ENCODE measurements at regions not wholly inside any gene's neighbourhood (a gene's known extent, or its start where the extent isn't known, plus 50 kb on each side); places are given as distances from the start of the nearest gene placed in this dataset.
"Not testable (repeated sequence)": the region's sequence is repeated elsewhere in the genome, so short reads cannot be mapped to it uniquely, and the experiment has no call there.

GRCh38 chr6:140271759-140272377, 897.4 kb upstream of the CITED2 start:
- Histone ChIP-seq H3K36me3 (ENCODE audit: control insufficient read depth, insufficient read depth, low read length) (no peaks in the 10 kb centered on the region), H3K27me3 (ENCODE audit: control insufficient read depth, insufficient read depth, low read length) (no peaks in the 10 kb centered on the region), H3K9ac (ENCODE audit: low read depth, low read length) (no peak overlapping the region), H3K4me1 (ENCODE audit: control insufficient read depth, insufficient read depth, low read length) (no peaks in the 10 kb centered on the region), H3K9me3 (ENCODE audit: control insufficient read depth, insufficient read depth, low read length) (no peaks in the 10 kb centered on the region), H3K4me3 (ENCODE audit: low read depth, low read length) (no peak overlapping the region)

GRCh38 chr6:140269591-140270165, 895.2 kb upstream of the CITED2 start:
- Histone ChIP-seq H3K36me3 (ENCODE audit: control insufficient read depth, insufficient read depth, low read length) (no peaks in the 10 kb centered on the region), H3K4me1 (ENCODE audit: control insufficient read depth, insufficient read depth, low read length) (no peaks in the 10 kb centered on the region), H3K9me3 (ENCODE audit: control insufficient read depth, insufficient read depth, low read length) (no peaks in the 10 kb centered on the region), H3K9ac (ENCODE audit: low read depth, low read length) (no peak overlapping the region), H3K4me3 (ENCODE audit: low read depth, low read length) (no peak overlapping the region), H3K27me3 (ENCODE audit: control insufficient read depth, insufficient read depth, low read length) (no peaks in the 10 kb centered on the region)

- H3K9ac ChIP-seq (ENCODE audit: low read depth, low read length) = no peak overlapping the region
- no peak overlapping the region for H3K4me3 ChIP-seq (ENCODE audit: low read depth, low read length)
- H3K36me3 ChIP-seq (ENCODE audit: control insufficient read depth, insufficient read depth, low read length) = no peaks in the 10 kb centered on the region
- H3K27me3 ChIP-seq (ENCODE audit: control insufficient read depth, insufficient read depth, low read length) = no peaks in the 10 kb centered on the region
- H3K9me3 ChIP-seq (ENCODE audit: control insufficient read depth, insufficient read depth, low read length) = peaks cover 3% of the 10 kb centered on the region
- no peaks in the 10 kb centered on the region for H3K4me1 ChIP-seq (ENCODE audit: control insufficient read depth, insufficient read depth, low read length)
Observed at GRCh38 chr6:140264431-140264830, 890.0 kb upstream of the CITED2 start.

GRCh38 chr6:140258302-140258701, 883.9 kb upstream of the CITED2 start:
- not testable (repeated sequence) for H3K4me1 ChIP-seq (ENCODE audit: control insufficient read depth, insufficient read depth, low read length); H3K9ac ChIP-seq (ENCODE audit: low read depth, low read length); H3K36me3 ChIP-seq (ENCODE audit: control insufficient read depth, insufficient read depth, low read length); H3K9me3 ChIP-seq (ENCODE audit: control insufficient read depth, insufficient read depth, low read length); H3K4me3 ChIP-seq (ENCODE audit: low read depth, low read length); H3K27me3 ChIP-seq (ENCODE audit: control insufficient read depth, insufficient read depth, low read length)

GRCh38 chr6:140256248-140256647, 881.8 kb upstream of the CITED2 start:
- no peaks in the 10 kb centered on the region for H3K36me3 ChIP-seq (ENCODE audit: control insufficient read depth, insufficient read depth, low read length)
- no peaks in the 10 kb centered on the region for H3K9me3 ChIP-seq (ENCODE audit: control insufficient read depth, insufficient read depth, low read length)
- no peaks in the 10 kb centered on the region for H3K27me3 ChIP-seq (ENCODE audit: control insufficient read depth, insufficient read depth, low read length)
- H3K4me3 ChIP-seq (ENCODE audit: low read depth, low read length) = no peak overlapping the region
- H3K9ac ChIP-seq (ENCODE audit: low read depth, low read length) = no peak overlapping the region
- H3K4me1 ChIP-seq (ENCODE audit: control insufficient read depth, insufficient read depth, low read length) = peaks cover 3% of the 10 kb centered on the region

GRCh38 chr6:140253096-140253495, 878.6 kb upstream of the CITED2 start:
- Histone ChIP-seq H3K9ac (ENCODE audit: low read depth, low read length) (no peak overlapping the region), H3K9me3 (ENCODE audit: control insufficient read depth, insufficient read depth, low read length) (no peaks in the 10 kb centered on the region), H3K36me3 (ENCODE audit: control insufficient read depth, insufficient read depth, low read length) (no peaks in the 10 kb centered on the region), H3K4me1 (ENCODE audit: control insufficient read depth, insufficient read depth, low read length) (peaks cover 3% of the 10 kb centered on the region), H3K27me3 (ENCODE audit: control insufficient read depth, insufficient read depth, low read length) (no peaks in the 10 kb centered on the region), H3K4me3 (ENCODE audit: low read depth, low read length) (no peak overlapping the region)

- Histone ChIP-seq H3K4me1 (ENCODE audit: control insufficient read depth, insufficient read depth, low read length) (peaks cover 3% of the 10 kb centered on the region), H3K9me3 (ENCODE audit: control insufficient read depth, insufficient read depth, low read length) (no peaks in the 10 kb centered on the region), H3K27me3 (ENCODE audit: control insufficient read depth, insufficient read depth, low read length) (no peaks in the 10 kb centered on the region), H3K36me3 (ENCODE audit: control insufficient read depth, insufficient read depth, low read length) (no peaks in the 10 kb centered on the region), H3K9ac (ENCODE audit: low read depth, low read length) (no peak overlapping the region), H3K4me3 (ENCODE audit: low read depth, low read length) (no peak overlapping the region)
Observed at GRCh38 chr6:140252099-140252498, 877.7 kb upstream of the CITED2 start.

- Histone ChIP-seq H3K36me3 (ENCODE audit: control insufficient read depth, insufficient read depth, low read length) (no peaks in the 10 kb centered on the region), H3K9me3 (ENCODE audit: control insufficient read depth, insufficient read depth, low read length) (no peaks in the 10 kb centered on the region), H3K4me1 (ENCODE audit: control insufficient read depth, insufficient read depth, low read length) (no peaks in the 10 kb centered on the region), H3K4me3 (ENCODE audit: low read depth, low read length) (no peak overlapping the region), H3K9ac (ENCODE audit: low read depth, low read length) (no peak overlapping the region), H3K27me3 (ENCODE audit: control insufficient read depth, insufficient read depth, low read length) (no peaks in the 10 kb centered on the region)
Observed at GRCh38 chr6:140245296-140246040, 871.0 kb upstream of the CITED2 start.

- no peaks in the 10 kb centered on the region for H3K27me3 ChIP-seq (ENCODE audit: control insufficient read depth, insufficient read depth, low read length)
- no peaks in the 10 kb centered on the region for H3K9me3 ChIP-seq (ENCODE audit: control insufficient read depth, insufficient read depth, low read length)
- no peaks in the 10 kb centered on the region for H3K36me3 ChIP-seq (ENCODE audit: control insufficient read depth, insufficient read depth, low read length)
- no peak overlapping the region for H3K9ac ChIP-seq (ENCODE audit: low read depth, low read length)
- H3K4me3 ChIP-seq (ENCODE audit: low read depth, low read length) = no peak overlapping the region
- H3K4me1 ChIP-seq (ENCODE audit: control insufficient read depth, insufficient read depth, low read length) = no peaks in the 10 kb centered on the region
Observed at GRCh38 chr6:140237251-140237650, 862.8 kb upstream of the CITED2 start.

- Histone ChIP-seq H3K27me3 (ENCODE audit: control insufficient read depth, insufficient read depth, low read length) (no peaks in the 10 kb centered on the region), H3K36me3 (ENCODE audit: control insufficient read depth, insufficient read depth, low read length) (no peaks in the 10 kb centered on the region), H3K9ac (ENCODE audit: low read depth, low read length) (no peak overlapping the region), H3K4me1 (ENCODE audit: control insufficient read depth, insufficient read depth, low read length) (no peaks in the 10 kb centered on the region), H3K4me3 (ENCODE audit: low read depth, low read length) (no peak overlapping the region), H3K9me3 (ENCODE audit: control insufficient read depth, insufficient read depth, low read length) (no peaks in the 10 kb centered on the region)
Observed at GRCh38 chr6:140236732-140237131, 862.3 kb upstream of the CITED2 start.

- Histone ChIP-seq H3K9ac (ENCODE audit: low read depth, low read length) (no peak overlapping the region), H3K27me3 (ENCODE audit: control insufficient read depth, insufficient read depth, low read length) (no peaks in the 10 kb centered on the region), H3K36me3 (ENCODE audit: control insufficient read depth, insufficient read depth, low read length) (no peaks in the 10 kb centered on the region), H3K4me3 (ENCODE audit: low read depth, low read length) (no peak overlapping the region), H3K4me1 (ENCODE audit: control insufficient read depth, insufficient read depth, low read length) (no peaks in the 10 kb centered on the region), H3K9me3 (ENCODE audit: control insufficient read depth, insufficient read depth, low read length) (no peaks in the 10 kb centered on the region)
Observed at GRCh38 chr6:140230282-140230681, 855.8 kb upstream of the CITED2 start.

GRCh38 chr6:140228491-140228890, 854.0 kb upstream of the CITED2 start:
- no peaks in the 10 kb centered on the region for H3K9me3 ChIP-seq (ENCODE audit: control insufficient read depth, insufficient read depth, low read length)

More at GRCh38 chr6:140228491-140228890, 854.0 kb upstream of the CITED2 start:
- no peaks in the 10 kb centered on the region for H3K27me3 ChIP-seq (ENCODE audit: control insufficient read depth, insufficient read depth, low read length)
- H3K4me3 ChIP-seq (ENCODE audit: low read depth, low read length) = no peak overlapping the region
- no peaks in the 10 kb centered on the region for H3K4me1 ChIP-seq (ENCODE audit: control insufficient read depth, insufficient read depth, low read length)
- no peak overlapping the region for H3K9ac ChIP-seq (ENCODE audit: low read depth, low read length)
- H3K36me3 ChIP-seq (ENCODE audit: control insufficient read depth, insufficient read depth, low read length) = no peaks in the 10 kb centered on the region
